Astrocyte (in vitro differentiated cells and primary cell): ENCODE measurements at regions not wholly inside any gene's neighbourhood (a gene's known extent, or its start where the extent isn't known, plus 50 kb on each side); places are given as distances from the start of the nearest gene placed in this dataset.

Source experiments
- DNase-seq: peaks from one replicate; pipeline ENCODE4 v3.0.0-alpha.2; 2010; ENCODE audit warnings: low read depth
- FAIRE-seq: peaks from 2 replicates; lab custom pipeline; 2011; peaks lifted over from hg19 to GRCh38; lab: Jason Lieb, UNC
- H2AFZ ChIP-seq: 2 replicates; pipeline ENCODE4 v1.6.0; 2012; ENCODE audit warnings: low read depth, low read length, inconsistent platforms
- H3K27ac ChIP-seq: 2 replicates; pipeline ENCODE4 v1.5.1; 2011; ENCODE audit warnings: low read depth, low read length, inconsistent platforms
- H3K27me3 ChIP-seq: 2 replicates; pipeline ENCODE4 v1.6.0; 2011; ENCODE audit warnings: low read length, inconsistent platforms; ENCODE audit not compliant: insufficient read depth
- H3K36me3 ChIP-seq: 2 replicates; pipeline ENCODE4 v1.5.1; 2011; ENCODE audit warnings: low read length, inconsistent platforms; ENCODE audit not compliant: insufficient read depth
- H3K4me1 ChIP-seq: 2 replicates; pipeline ENCODE4 v1.5.1; 2011; ENCODE audit warnings: low read length, inconsistent platforms; ENCODE audit not compliant: insufficient read depth
- H3K4me2 ChIP-seq: 2 replicates; pipeline ENCODE4 v1.6.0; 2012; ENCODE audit warnings: low read length, inconsistent platforms
- H3K4me3 ChIP-seq: 2 replicates; pipeline ENCODE4 v1.5.1; 2011; ENCODE audit warnings: low read depth, mild to moderate bottlenecking, low read length, inconsistent platforms; ENCODE audit not compliant: insufficient read depth
- H3K79me2 ChIP-seq: 2 replicates; pipeline ENCODE4 v1.6.0; 2012; ENCODE audit warnings: mild to moderate bottlenecking, low read length, inconsistent platforms; ENCODE audit not compliant: insufficient read depth
- H3K9ac ChIP-seq: 2 replicates; pipeline ENCODE4 v1.6.0; 2012; ENCODE audit warnings: mild to moderate bottlenecking, low read length, inconsistent platforms
- H3K9me3 ChIP-seq: 2 replicates; pipeline ENCODE4 v1.5.1; 2012; ENCODE audit warnings: low read depth, mild to moderate bottlenecking, low read length, inconsistent platforms; ENCODE audit not compliant: insufficient read depth
- H4K20me1 ChIP-seq: 2 replicates; pipeline ENCODE4 v1.6.0; 2012; ENCODE audit warnings: low read length, inconsistent platforms; ENCODE audit not compliant: insufficient read depth
- H3K27ac Mint-ChIP-seq: one replicate; pipeline ENCODE4 v1.8.0; 2021; ENCODE audit warnings: mild to moderate bottlenecking, mixed read lengths; ENCODE audit not compliant: unreplicated experiment
- H3K27me3 Mint-ChIP-seq: one replicate; pipeline ENCODE4 v1.8.0; 2021; ENCODE audit warnings: low read depth, mixed read lengths; ENCODE audit not compliant: unreplicated experiment
- H3K36me3 Mint-ChIP-seq: one replicate; pipeline ENCODE4 v1.8.0; 2021; ENCODE audit warnings: low read depth, mixed read lengths; ENCODE audit not compliant: unreplicated experiment
- H3K4me1 Mint-ChIP-seq: one replicate; pipeline ENCODE4 v1.8.0; 2021; ENCODE audit warnings: low read depth, mixed read lengths; ENCODE audit not compliant: unreplicated experiment
- H3K4me3 Mint-ChIP-seq: one replicate; pipeline ENCODE4 v1.8.0; 2021; ENCODE audit warnings: mild to moderate bottlenecking, moderate library complexity, mixed read lengths; ENCODE audit not compliant: unreplicated experiment
- H3K9me3 Mint-ChIP-seq: one replicate; pipeline ENCODE4 v1.8.0; 2021; ENCODE audit warnings: mild to moderate bottlenecking, mixed read lengths; ENCODE audit not compliant: unreplicated experiment
- EZH2 ChIP-seq: IDR thresholded peaks from 2 replicates; pipeline ENCODE4 v1.6.1; 2012; ENCODE audit warnings: mild to moderate bottlenecking, low read length, inconsistent platforms; ENCODE audit not compliant: insufficient read depth
- TF ChIP-seq, protein P1 (sequence below): IDR thresholded peaks from 2 replicates; pipeline ENCODE4 v1.5.1; 2011; ENCODE audit warnings: low read depth, mild to moderate bottlenecking, inconsistent platforms, low read length, moderate library complexity; ENCODE audit not compliant: insufficient read depth

DNA sequence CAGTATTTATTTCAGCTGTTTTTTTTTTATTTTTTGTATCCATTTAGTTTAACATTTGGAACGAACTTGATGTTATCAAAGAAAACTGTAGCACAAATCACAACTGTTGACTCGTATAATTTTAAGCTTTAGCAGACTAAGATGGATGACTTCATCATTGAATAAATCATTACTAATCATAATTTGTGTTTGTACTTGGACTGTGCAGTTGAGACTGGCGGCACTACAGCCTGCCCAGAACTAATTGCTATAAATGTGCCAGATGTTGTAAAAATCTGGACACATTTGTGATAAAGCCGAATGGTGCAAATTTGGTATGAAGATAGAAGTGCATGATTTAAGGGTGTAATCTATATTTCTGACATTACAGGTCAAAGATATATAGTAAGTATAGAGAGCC is 897.7 kb upstream of the CDH8 start:
- no peak overlapping the region for H3K27ac Mint-ChIP-seq
- H3K9me3 Mint-ChIP-seq, result no peaks in the 10 kb centered on the region
- no peaks in the 10 kb centered on the region for H3K4me1 Mint-ChIP-seq
- DNase-seq, result no peak
- H3K36me3 Mint-ChIP-seq, result no peaks in the 10 kb centered on the region
- no peak overlapping the region for H3K4me2 ChIP-seq
- no peaks in the 10 kb centered on the region for H3K4me1 ChIP-seq
- H3K4me3 Mint-ChIP-seq, result no peak overlapping the region
- H3K27ac ChIP-seq, result no peak overlapping the region
- H3K4me3 ChIP-seq, result no peak overlapping the region
- no peak for TF ChIP-seq EZH2
- TF ChIP-seq, protein P1, sequence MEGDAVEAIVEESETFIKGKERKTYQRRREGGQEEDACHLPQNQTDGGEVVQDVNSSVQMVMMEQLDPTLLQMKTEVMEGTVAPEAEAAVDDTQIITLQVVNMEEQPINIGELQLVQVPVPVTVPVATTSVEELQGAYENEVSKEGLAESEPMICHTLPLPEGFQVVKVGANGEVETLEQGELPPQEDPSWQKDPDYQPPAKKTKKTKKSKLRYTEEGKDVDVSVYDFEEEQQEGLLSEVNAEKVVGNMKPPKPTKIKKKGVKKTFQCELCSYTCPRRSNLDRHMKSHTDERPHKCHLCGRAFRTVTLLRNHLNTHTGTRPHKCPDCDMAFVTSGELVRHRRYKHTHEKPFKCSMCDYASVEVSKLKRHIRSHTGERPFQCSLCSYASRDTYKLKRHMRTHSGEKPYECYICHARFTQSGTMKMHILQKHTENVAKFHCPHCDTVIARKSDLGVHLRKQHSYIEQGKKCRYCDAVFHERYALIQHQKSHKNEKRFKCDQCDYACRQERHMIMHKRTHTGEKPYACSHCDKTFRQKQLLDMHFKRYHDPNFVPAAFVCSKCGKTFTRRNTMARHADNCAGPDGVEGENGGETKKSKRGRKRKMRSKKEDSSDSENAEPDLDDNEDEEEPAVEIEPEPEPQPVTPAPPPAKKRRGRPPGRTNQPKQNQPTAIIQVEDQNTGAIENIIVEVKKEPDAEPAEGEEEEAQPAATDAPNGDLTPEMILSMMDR, result no peak
- no peaks in the 10 kb centered on the region for H3K27me3 Mint-ChIP-seq
- no peaks in the 10 kb centered on the region for H3K79me2 ChIP-seq
- FAIRE-seq, result no peak
- no peak overlapping the region for H3K9ac ChIP-seq
- H3K9me3 ChIP-seq, result no peaks in the 10 kb centered on the region
- H3K27me3 ChIP-seq, result no peaks in the 10 kb centered on the region
- no peaks in the 10 kb centered on the region for H4K20me1 ChIP-seq
- no peaks in the 10 kb centered on the region for H3K36me3 ChIP-seq
- no peak overlapping the region for H2AFZ ChIP-seq

DNA sequence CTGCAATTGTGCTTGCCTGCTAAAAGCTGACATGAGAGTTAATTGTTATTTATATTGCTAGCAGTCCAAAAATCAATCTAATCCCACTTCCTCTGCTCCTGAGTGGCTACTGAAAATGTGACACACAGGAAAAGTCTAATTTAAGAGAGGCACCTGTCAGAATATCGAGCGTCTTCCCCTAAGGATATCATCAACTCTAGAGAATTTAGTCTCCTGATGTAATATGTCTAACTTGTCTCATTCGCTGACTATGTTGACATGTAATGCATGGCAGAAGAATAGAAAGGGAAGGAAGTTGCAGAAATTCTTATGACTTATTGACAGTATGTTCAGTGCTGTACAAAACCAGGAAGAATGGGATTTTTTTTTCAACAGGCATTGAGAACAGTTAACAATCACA is 893.4 kb upstream of the CDH8 start:
- Histone ChIP-seq H3K36me3 (no peaks in the 10 kb centered on the region), H4K20me1 (no peaks in the 10 kb centered on the region), H3K4me1 (no peaks in the 10 kb centered on the region), H3K9ac (no peak overlapping the region), H3K9me3 (no peaks in the 10 kb centered on the region), H3K4me2 (no peak overlapping the region), H3K27me3 (no peaks in the 10 kb centered on the region), H3K4me3 (no peak overlapping the region), H3K27ac (no peak overlapping the region), H2AFZ (no peak overlapping the region), H3K79me2 (no peaks in the 10 kb centered on the region)
- no peak overlapping the region for H3K27ac Mint-ChIP-seq
- H3K9me3 Mint-ChIP-seq, result no peaks in the 10 kb centered on the region
- DNase-seq, result no peak
- H3K4me3 Mint-ChIP-seq, result no peak overlapping the region
- FAIRE-seq, result no peak
- no peaks in the 10 kb centered on the region for H3K27me3 Mint-ChIP-seq
- TF ChIP-seq, protein P1, result no peak
- TF ChIP-seq EZH2, result no peak
- H3K4me1 Mint-ChIP-seq, result no peaks in the 10 kb centered on the region
- H3K36me3 Mint-ChIP-seq, result no peaks in the 10 kb centered on the region

DNA sequence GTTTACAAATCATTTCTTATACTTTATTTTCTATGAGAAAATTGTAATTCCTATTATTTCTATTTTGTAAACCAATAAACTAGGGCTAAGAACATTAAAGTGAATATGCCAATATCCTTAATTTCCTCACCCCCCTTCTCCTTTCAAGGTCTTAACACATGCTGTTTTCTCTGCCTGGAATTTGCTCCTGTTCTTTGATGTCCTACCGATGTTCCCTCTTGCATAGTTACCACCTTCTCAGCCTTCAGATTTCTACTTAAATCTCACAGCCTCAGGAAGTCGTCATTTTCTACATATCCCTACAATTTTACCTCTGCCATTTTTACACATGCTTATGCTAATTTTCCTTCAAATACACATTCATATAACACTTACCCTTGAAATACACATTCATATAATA is 890.9 kb upstream of the CDH8 start:
- H3K4me3 Mint-ChIP-seq, result no peak overlapping the region
- Histone ChIP-seq H3K4me1 (no peaks in the 10 kb centered on the region), H4K20me1 (no peaks in the 10 kb centered on the region), H3K27ac (no peak overlapping the region), H3K79me2 (no peaks in the 10 kb centered on the region), H3K27me3 (no peaks in the 10 kb centered on the region), H3K9ac (no peak overlapping the region), H3K36me3 (no peaks in the 10 kb centered on the region), H3K4me3 (no peak overlapping the region), H3K4me2 (no peak overlapping the region), H3K9me3 (no peaks in the 10 kb centered on the region), H2AFZ (no peak overlapping the region)
- H3K4me1 Mint-ChIP-seq, result no peaks in the 10 kb centered on the region
- DNase-seq, result no peak
- H3K9me3 Mint-ChIP-seq, result no peaks in the 10 kb centered on the region
- H3K36me3 Mint-ChIP-seq, result no peaks in the 10 kb centered on the region
- no peak for FAIRE-seq
- H3K27me3 Mint-ChIP-seq, result no peaks in the 10 kb centered on the region
- TF ChIP-seq, protein P1, result no peak
- TF ChIP-seq EZH2, result no peak
- no peak overlapping the region for H3K27ac Mint-ChIP-seq
